Amygdala (tissue), 56 donors: ENCODE measurements at regions not wholly inside any gene's neighbourhood (a gene's known extent, or its start where the extent isn't known, plus 50 kb on each side); places are given as distances from the start of the nearest gene placed in this dataset.
A peak's percentile ranks its signal among the peaks of the same experiment; 100 is the strongest.
"Not testable (repeated sequence)": the region's sequence is repeated elsewhere in the genome, so short reads cannot be mapped to it uniquely, and the experiment has no call there.

Source experiments
- DNase-seq, 56 donors: peaks; one replicate each; lab custom pipeline; 2025; lab: John Stamatoyannopoulos, UW

GRCh38 chr6:22149501-22150367, 147.1 kb downstream of the PRL start:
- peak in 40 of 56 donors; percentile 1 to 62 (median 18) for DNase-seq

GRCh38 chr6:22150368-22151035, 146.3 kb downstream of the PRL start:
- no peak for DNase-seq

GRCh38 chr6:22151892-22152291, 144.9 kb downstream of the PRL start:
- DNase-seq: no peak

- DNase-seq: no peak
Measured at GRCh38 chr6:22152841-22153240, 144.0 kb downstream of the PRL start.

- no peak for DNase-seq
Measured at GRCh38 chr6:22153384-22154158, 143.3 kb downstream of the PRL start.

- no peak for DNase-seq
Measured at GRCh38 chr6:22155551-22155950, 141.3 kb downstream of the PRL start.

- no peak for DNase-seq
Measured at GRCh38 chr6:22157233-22157632, 139.6 kb downstream of the PRL start.

- DNase-seq: no peak
Measured at GRCh38 chr6:22164236-22164635, 132.6 kb downstream of the PRL start.

- not testable (repeated sequence) for DNase-seq
Measured at GRCh38 chr6:22171006-22171405, 125.8 kb downstream of the PRL start.

- DNase-seq: not testable (repeated sequence)
Measured at GRCh38 chr6:22171885-22172284, 125.0 kb downstream of the PRL start.

GRCh38 chr6:22173311-22173710, 123.5 kb downstream of the PRL start:
- no peak for DNase-seq

GRCh38 chr6:22180250-22180649, 116.6 kb downstream of the PRL start:
- DNase-seq: not testable (repeated sequence)

- no peak for DNase-seq
Measured at GRCh38 chr6:22184371-22184770, 112.5 kb downstream of the PRL start.

GRCh38 chr6:22189946-22190345, 106.9 kb downstream of the PRL start:
- no peak for DNase-seq

- DNase-seq: no peak
Measured at GRCh38 chr6:22194188-22194921, 102.5 kb downstream of the PRL start.

GRCh38 chr6:22199771-22200170, 97.1 kb downstream of the PRL start:
- no peak for DNase-seq

- no peak for DNase-seq
Measured at GRCh38 chr6:22204153-22204552, 92.7 kb downstream of the PRL start.

- DNase-seq: no peak
Measured at GRCh38 chr6:22205266-22205665, 91.6 kb downstream of the PRL start.

- DNase-seq: no peak
Measured at GRCh38 chr6:22206106-22206505, 90.7 kb downstream of the PRL start.

- DNase-seq: no peak
Measured at GRCh38 chr6:22208026-22208425, 88.8 kb downstream of the PRL start.
